ENCODE measurements at regions not wholly inside any gene's neighbourhood (a gene's known extent, or its start where the extent isn't known, plus 50 kb on each side); places are given as distances from the start of the nearest gene placed in this dataset.

DNA sequence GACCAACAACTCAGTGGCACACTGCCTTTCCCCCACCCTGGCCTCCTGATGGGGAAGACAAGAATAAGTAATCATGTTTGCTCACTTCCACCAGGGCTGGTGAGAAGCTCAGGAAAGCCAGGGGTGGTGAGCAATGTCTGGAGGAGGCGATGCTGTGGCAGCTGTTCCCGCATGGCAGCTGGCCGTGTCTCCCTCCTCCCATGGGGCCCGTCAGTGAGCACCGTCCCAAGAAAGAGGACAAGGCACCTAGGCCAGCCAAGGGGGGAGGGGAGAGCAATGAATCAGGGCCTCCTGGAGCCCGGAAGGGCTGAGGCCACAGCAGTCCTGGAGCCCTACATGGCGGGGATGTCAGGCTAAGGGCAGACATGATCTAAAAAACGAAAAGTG, 69.2 kb upstream of the INSIG1 start:
- intact Hi-C loops (cut with DNase I) = no loop called here
- WGBS = 80% methylated on average over 8 of the region's 8 CpGs
- Histone ChIP-seq H3K4me1 (peaks cover 0 to 7% (median 2%) of the 10 kb centered on the region in 4 donors), H3K36me3 (no peaks in the 10 kb centered on the region), H3K27ac (replicated peaks in 1 of 4) (no peak overlapping the region), H3K4me3 (no peak overlapping the region), H3K9me3 (no peaks in the 10 kb centered on the region), H3K27me3 (peaks cover 0 to 22% (median 0%) of the 10 kb centered on the region in 4 donors)
- DNase-seq (ENCODE audit: extremely low spot score) = no peak
- no peak for TF ChIP-seq CTCF (IDR thresholded peaks at IDR 0.05)
- no peak for TF ChIP-seq POLR2AphosphoS5 (IDR thresholded peaks at IDR 0.05)
- TF ChIP-seq EP300 (IDR thresholded peaks at IDR 0.05) = no peak
- no peak for TF ChIP-seq POLR2A (IDR thresholded peaks at IDR 0.05; ENCODE audit: low read depth)

DNA sequence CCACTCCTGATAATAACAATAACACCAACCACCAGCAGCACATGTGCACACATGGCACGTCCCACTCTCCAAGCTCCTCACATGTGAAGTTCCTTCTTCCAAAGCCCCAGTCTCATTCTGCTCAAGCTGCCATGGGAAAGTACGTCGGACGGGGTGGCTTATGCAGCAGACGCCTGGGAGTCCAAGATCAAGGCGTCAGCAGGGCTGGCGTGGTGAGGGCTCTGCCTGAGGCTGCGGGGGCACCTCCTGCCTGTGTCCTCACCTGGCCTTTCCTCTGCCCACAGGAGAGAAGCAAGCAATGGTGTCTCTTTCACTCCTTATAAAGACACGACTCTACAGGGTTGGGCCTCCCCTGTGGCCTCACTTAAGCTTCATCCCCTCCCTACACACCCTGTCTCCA, 68.8 kb upstream of the INSIG1 start:
- Histone ChIP-seq H3K4me3 (no peak overlapping the region), H3K4me1 (peaks cover 0 to 12% (median 4%) of the 10 kb centered on the region in 4 donors), H3K36me3 (no peaks in the 10 kb centered on the region), H3K27ac (replicated peaks in 1 of 4) (no peak overlapping the region), H3K27me3 (peaks cover 0 to 22% (median 0%) of the 10 kb centered on the region in 4 donors), H3K9me3 (no peaks in the 10 kb centered on the region)
- intact Hi-C loops (cut with DNase I) = no loop called here
- DNase-seq (ENCODE audit: extremely low spot score) = no peak
- no peak for TF ChIP-seq POLR2A (IDR thresholded peaks at IDR 0.05; ENCODE audit: low read depth)
- no peak for TF ChIP-seq CTCF (IDR thresholded peaks at IDR 0.05)
- no peak for TF ChIP-seq EP300 (IDR thresholded peaks at IDR 0.05)
- TF ChIP-seq POLR2AphosphoS5 (IDR thresholded peaks at IDR 0.05) = no peak
- 88% methylated on average over 9 of the region's 9 CpGs for WGBS

GRCh38 chr7:155229548-155230168, 68.0 kb upstream of the INSIG1 start:
- peaks cover 0 to 22% (median 0%) of the 10 kb centered on the region in 4 donors for H3K27me3 ChIP-seq
- no peak for DNase-seq (ENCODE audit: extremely low spot score)
- TF ChIP-seq POLR2A (IDR thresholded peaks at IDR 0.05; ENCODE audit: low read depth) = no peak
- TF ChIP-seq POLR2AphosphoS5 (IDR thresholded peaks at IDR 0.05) = no peak
- TF ChIP-seq EP300 (IDR thresholded peaks at IDR 0.05) = no peak
- no peak for TF ChIP-seq CTCF (IDR thresholded peaks at IDR 0.05)
- H3K36me3 ChIP-seq = no peaks in the 10 kb centered on the region
- no peaks in the 10 kb centered on the region for H3K9me3 ChIP-seq
- H3K4me1 ChIP-seq = peaks cover 0 to 12% (median 5%) of the 10 kb centered on the region in 4 donors
- 84% methylated on average over 14 of the region's 14 CpGs for WGBS
- H3K27ac ChIP-seq (replicated peaks in 1 of 4) = no peak overlapping the region
- no peak overlapping the region for H3K4me3 ChIP-seq
- intact Hi-C loops (cut with DNase I) = no loop called here

- Histone ChIP-seq H3K9me3 (no peaks in the 10 kb centered on the region), H3K36me3 (no peaks in the 10 kb centered on the region), H3K4me1 (peaks cover 0 to 12% (median 5%) of the 10 kb centered on the region in 4 donors), H3K27me3 (peaks cover 0 to 19% (median 0%) of the 10 kb centered on the region in 4 donors), H3K4me3 (no peak overlapping the region), H3K27ac (replicated peaks in 1 of 4) (no peak overlapping the region)
- intact Hi-C loops (cut with DNase I) = no loop called here
- 71% methylated on average over 11 of the region's 11 CpGs for WGBS
- DNase-seq (ENCODE audit: extremely low spot score) = no peak
- no peak for TF ChIP-seq CTCF (IDR thresholded peaks at IDR 0.05)
- TF ChIP-seq POLR2AphosphoS5 (IDR thresholded peaks at IDR 0.05) = no peak
- TF ChIP-seq POLR2A (IDR thresholded peaks at IDR 0.05; ENCODE audit: low read depth) = no peak
- TF ChIP-seq EP300 (IDR thresholded peaks at IDR 0.05) = no peak
Observed at GRCh38 chr7:155230169-155230593, 67.5 kb upstream of the INSIG1 start.
